Hematopoietic multipotent progenitor cell treated with erythropoietin and hydrocortisone succinate and interleukin-3 and kit ligand, for 17 days (in vitro differentiated cells): ENCODE measurements at regions not wholly inside any gene's neighbourhood (a gene's known extent, or its start where the extent isn't known, plus 50 kb on each side); places are given as distances from the start of the nearest gene placed in this dataset.

ENCODE experiments used
- DNase-seq: peaks from one replicate; pipeline ENCODE4 v3.0.0-alpha.2; 2015; ENCODE audit warnings: low spot score

GRCh38 chr11:92667486-92668152, 301.8 kb upstream of the MTNR1B start:
- DNase-seq, result no peak

GRCh38 chr11:92670308-92670890, 299.1 kb upstream of the MTNR1B start:
- DNase-seq, result no peak

GRCh38 chr11:92671081-92671480, 298.4 kb upstream of the MTNR1B start:
- no peak for DNase-seq

GRCh38 chr11:92675303-92675702, 294.1 kb upstream of the MTNR1B start:
- DNase-seq, result no peak

GRCh38 chr11:92675810-92676209, 293.6 kb upstream of the MTNR1B start:
- DNase-seq, result no peak

- DNase-seq, result no peak
Measured at GRCh38 chr11:92678008-92678611, 291.3 kb upstream of the MTNR1B start.

- no peak for DNase-seq
Measured at GRCh38 chr11:92681586-92681985, 287.9 kb upstream of the MTNR1B start.

- DNase-seq, result no peak
Measured at GRCh38 chr11:92682136-92682535, 287.3 kb upstream of the MTNR1B start.

- no peak for DNase-seq
Measured at GRCh38 chr11:92682952-92683351, 286.5 kb upstream of the MTNR1B start.

GRCh38 chr11:92685049-92685448, 284.4 kb upstream of the MTNR1B start:
- no peak for DNase-seq

- no peak for DNase-seq
Measured at GRCh38 chr11:92687724-92688123, 281.7 kb upstream of the MTNR1B start.

- no peak for DNase-seq
Measured at GRCh38 chr11:92688416-92688815, 281.0 kb upstream of the MTNR1B start.

- DNase-seq, result no peak
Measured at GRCh38 chr11:92692826-92693546, 276.5 kb upstream of the MTNR1B start.

GRCh38 chr11:92696076-92696475, 273.4 kb upstream of the MTNR1B start:
- no peak for DNase-seq

GRCh38 chr11:92697461-92698312, 271.8 kb upstream of the MTNR1B start:
- no peak for DNase-seq

- no peak for DNase-seq
Measured at GRCh38 chr11:92698742-92699141, 270.7 kb upstream of the MTNR1B start.

GRCh38 chr11:92702037-92702804, 267.2 kb upstream of the MTNR1B start:
- DNase-seq, result no peak

GRCh38 chr11:92702805-92703448, 266.5 kb upstream of the MTNR1B start:
- DNase-seq, result no peak

GRCh38 chr11:92703449-92703830, 266.0 kb upstream of the MTNR1B start:
- no peak for DNase-seq

- DNase-seq, result no peak
Measured at GRCh38 chr11:92707173-92707619, 262.3 kb upstream of the MTNR1B start.

GRCh38 chr11:92707665-92708064, 261.8 kb upstream of the MTNR1B start:
- DNase-seq, result no peak
